AG09309 (cell line): ENCODE measurements at regions not wholly inside any gene's neighbourhood (a gene's known extent, or its start where the extent isn't known, plus 50 kb on each side); places are given as distances from the start of the nearest gene placed in this dataset.

Experiments
- DNase-seq: peaks from one replicate; pipeline ENCODE4 v3.0.0-alpha.2; 2010; ENCODE audit warnings: low read depth
- H3K4me3 ChIP-seq: 2 replicates; pipeline ENCODE4 v1.5.1; 2011; ENCODE audit warnings: mild to moderate bottlenecking, low read depth, low read length, moderate library complexity; ENCODE audit not compliant: control insufficient read depth
- TF ChIP-seq, protein P1 (sequence below): IDR thresholded peaks from 2 replicates; pipeline ENCODE4 v1.5.1; 2011; ENCODE audit warnings: mild to moderate bottlenecking, low read depth, low read length, inconsistent platforms; ENCODE audit not compliant: insufficient read depth, control insufficient read depth; ENCODE audit errors: missing control alignments

DNA sequence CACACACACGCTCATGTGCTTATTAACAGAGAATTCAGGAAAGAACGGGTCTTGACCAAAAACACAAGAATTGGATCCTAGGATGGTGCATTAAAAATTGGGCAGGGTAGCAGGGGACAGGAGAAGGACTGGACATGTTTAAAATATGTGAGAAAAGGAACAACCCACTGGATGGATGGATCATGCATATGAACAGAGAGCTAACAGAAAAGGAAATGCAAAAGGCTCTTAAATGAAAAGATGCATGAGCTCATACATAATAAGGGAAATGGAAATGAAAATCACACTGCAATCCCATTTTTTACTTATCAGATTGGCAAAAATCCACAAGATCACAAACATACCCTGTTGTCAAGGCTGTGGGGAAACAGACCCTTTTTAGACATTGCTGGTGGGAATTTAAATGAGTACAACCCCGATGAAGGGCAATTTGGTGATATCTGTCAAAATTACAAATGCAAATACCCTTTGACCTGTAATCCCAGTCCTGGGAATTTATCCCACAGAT, 440.6 kb upstream of the SLC14A2 start:
- DNase-seq: no peak
- TF ChIP-seq, protein P1, sequence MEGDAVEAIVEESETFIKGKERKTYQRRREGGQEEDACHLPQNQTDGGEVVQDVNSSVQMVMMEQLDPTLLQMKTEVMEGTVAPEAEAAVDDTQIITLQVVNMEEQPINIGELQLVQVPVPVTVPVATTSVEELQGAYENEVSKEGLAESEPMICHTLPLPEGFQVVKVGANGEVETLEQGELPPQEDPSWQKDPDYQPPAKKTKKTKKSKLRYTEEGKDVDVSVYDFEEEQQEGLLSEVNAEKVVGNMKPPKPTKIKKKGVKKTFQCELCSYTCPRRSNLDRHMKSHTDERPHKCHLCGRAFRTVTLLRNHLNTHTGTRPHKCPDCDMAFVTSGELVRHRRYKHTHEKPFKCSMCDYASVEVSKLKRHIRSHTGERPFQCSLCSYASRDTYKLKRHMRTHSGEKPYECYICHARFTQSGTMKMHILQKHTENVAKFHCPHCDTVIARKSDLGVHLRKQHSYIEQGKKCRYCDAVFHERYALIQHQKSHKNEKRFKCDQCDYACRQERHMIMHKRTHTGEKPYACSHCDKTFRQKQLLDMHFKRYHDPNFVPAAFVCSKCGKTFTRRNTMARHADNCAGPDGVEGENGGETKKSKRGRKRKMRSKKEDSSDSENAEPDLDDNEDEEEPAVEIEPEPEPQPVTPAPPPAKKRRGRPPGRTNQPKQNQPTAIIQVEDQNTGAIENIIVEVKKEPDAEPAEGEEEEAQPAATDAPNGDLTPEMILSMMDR: no peak
- no peak overlapping the region for H3K4me3 ChIP-seq

GRCh38 chr18:45175511-45175910, 439.8 kb upstream of the SLC14A2 start:
- no peak overlapping the region for H3K4me3 ChIP-seq
- no peak for DNase-seq
- TF ChIP-seq, protein P1: no peak

GRCh38 chr18:45186832-45187231, 428.4 kb upstream of the SLC14A2 start:
- no peak for DNase-seq
- no peak overlapping the region for H3K4me3 ChIP-seq
- TF ChIP-seq, protein P1: no peak

DNA sequence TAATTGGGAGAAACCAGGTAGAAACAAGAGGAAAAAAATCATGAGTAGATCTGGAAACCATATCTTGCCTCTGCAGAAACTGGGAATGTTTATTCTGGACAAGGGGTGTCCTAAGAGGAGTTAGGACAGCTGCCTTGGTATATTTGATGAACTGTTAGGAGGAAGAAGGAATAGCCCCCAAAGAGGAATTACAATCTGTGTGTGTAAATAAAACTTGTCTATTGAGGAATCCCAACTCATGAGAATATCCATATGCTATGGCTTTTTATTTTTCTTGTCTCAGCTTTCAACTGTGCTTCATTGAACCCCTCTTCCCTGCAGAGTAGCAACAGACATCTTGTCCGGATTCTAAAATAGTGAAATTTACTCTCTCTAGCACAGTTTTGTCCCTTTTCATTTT, 423.5 kb upstream of the SLC14A2 start:
- H3K4me3 ChIP-seq: no peak overlapping the region
- TF ChIP-seq, protein P1: no peak
- DNase-seq: no peak

DNA sequence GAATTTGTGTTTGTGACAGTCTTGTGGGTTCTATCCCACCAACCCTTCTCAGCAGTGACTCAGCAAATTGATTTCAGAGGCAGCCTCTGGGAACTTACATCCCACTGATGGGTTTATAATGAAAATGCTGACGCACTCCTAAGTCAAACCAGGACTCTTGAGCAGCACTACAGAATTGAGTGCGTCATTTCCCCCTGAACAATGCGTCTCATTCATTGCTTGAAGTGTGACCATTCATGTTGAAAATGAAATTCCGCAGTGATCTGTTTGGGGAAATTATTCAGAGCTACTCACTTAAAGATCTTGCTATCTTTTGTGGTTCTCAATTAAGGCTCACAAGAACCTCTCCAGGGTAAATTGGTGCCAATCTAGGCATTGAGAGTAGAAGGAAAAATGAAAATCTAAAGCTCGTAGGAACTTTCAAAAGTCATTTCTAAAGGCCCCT, 417.7 kb upstream of the SLC14A2 start:
- DNase-seq: peak; percentile 71
- no peak overlapping the region for H3K4me3 ChIP-seq
- TF ChIP-seq, protein P1: no peak

GRCh38 chr18:45198526-45198925, 416.8 kb upstream of the SLC14A2 start:
- DNase-seq: no peak
- H3K4me3 ChIP-seq: no peak overlapping the region
- TF ChIP-seq, protein P1: no peak

DNA sequence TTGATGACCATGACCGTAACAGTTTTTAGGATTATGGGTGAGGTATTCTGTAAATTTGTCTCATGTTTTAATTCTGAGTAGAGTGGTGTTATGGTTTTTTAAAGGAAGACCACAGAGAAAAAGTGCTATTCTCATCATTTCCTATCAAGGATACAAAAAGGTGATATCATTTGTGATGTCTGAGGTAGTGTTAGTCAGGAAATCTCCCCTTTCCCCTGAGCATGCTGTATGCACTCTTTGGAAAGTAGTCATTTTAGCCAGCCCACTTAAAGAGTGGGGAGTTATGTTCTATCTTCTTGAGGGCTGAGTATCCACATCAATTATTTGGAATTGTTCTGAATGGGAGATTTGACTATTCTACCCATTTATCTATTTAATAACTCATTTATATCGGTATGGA, 414.2 kb upstream of the SLC14A2 start:
- H3K4me3 ChIP-seq: no peak overlapping the region
- DNase-seq: no peak
- TF ChIP-seq, protein P1: no peak
